ENCODE measurements at regions not wholly inside any gene's neighbourhood (a gene's known extent, or its start where the extent isn't known, plus 50 kb on each side); places are given as distances from the start of the nearest gene placed in this dataset.

DNA sequence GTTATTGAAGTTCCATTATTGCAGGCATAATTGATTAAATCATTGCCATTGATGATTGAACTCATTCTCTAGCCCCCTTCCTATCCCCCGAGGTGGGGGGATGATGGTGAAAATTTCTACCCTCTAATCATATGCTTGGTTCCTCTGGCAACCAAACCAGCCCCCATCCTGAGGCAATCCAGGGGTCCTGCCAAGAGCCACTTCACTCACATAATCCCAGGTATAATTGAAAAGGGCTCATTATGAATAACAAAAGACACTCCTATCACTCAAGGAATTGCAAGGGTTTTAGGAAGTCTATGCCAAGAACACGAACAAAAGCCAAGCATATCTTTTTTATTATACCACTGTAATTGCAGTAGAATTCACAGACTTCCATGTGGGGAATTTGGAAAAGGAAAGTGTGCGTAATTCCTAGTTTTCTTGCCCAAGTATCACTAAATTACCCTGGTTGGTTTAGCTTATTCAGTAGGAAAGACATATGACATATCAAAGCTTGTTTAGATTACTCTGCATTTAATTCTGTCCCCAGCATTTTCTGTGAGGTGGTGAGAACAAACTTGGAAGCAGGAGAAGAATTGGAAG is 130.7 kb upstream of the TAF11L2 start:
- Histone ChIP-seq H3K4me1 (ENCODE audit: control insufficient read depth, insufficient read depth, low read length) (peaks cover 10% of the 10 kb centered on the region; the same call in 1 of the 2 replicates), H3K36me3 (ENCODE audit: control insufficient read depth, insufficient read depth, low read length) (no peaks in the 10 kb centered on the region), H3K9me3 (ENCODE audit: control insufficient read depth, insufficient read depth, low read depth, low read length) (no peaks in the 10 kb centered on the region), H3K27ac (ENCODE audit: low read length) (no peak overlapping the region), H3K27me3 (ENCODE audit: control insufficient read depth, insufficient read depth, low read length) (no peaks in the 10 kb centered on the region), H3K4me3 (ENCODE audit: low read depth in 2 of 2, low read length in 2 of 2) (no peak overlapping the region)
- no TSS peak for BruUV-seq (replicated peaks)
- ChIA-PET POLR2A (no interaction called here), CTCF (no interaction called here)
- TF ChIP-seq, protein P1, sequence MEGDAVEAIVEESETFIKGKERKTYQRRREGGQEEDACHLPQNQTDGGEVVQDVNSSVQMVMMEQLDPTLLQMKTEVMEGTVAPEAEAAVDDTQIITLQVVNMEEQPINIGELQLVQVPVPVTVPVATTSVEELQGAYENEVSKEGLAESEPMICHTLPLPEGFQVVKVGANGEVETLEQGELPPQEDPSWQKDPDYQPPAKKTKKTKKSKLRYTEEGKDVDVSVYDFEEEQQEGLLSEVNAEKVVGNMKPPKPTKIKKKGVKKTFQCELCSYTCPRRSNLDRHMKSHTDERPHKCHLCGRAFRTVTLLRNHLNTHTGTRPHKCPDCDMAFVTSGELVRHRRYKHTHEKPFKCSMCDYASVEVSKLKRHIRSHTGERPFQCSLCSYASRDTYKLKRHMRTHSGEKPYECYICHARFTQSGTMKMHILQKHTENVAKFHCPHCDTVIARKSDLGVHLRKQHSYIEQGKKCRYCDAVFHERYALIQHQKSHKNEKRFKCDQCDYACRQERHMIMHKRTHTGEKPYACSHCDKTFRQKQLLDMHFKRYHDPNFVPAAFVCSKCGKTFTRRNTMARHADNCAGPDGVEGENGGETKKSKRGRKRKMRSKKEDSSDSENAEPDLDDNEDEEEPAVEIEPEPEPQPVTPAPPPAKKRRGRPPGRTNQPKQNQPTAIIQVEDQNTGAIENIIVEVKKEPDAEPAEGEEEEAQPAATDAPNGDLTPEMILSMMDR (IDR thresholded peaks at IDR 0.05), result no peak
- TF ChIP-seq, protein P2, sequence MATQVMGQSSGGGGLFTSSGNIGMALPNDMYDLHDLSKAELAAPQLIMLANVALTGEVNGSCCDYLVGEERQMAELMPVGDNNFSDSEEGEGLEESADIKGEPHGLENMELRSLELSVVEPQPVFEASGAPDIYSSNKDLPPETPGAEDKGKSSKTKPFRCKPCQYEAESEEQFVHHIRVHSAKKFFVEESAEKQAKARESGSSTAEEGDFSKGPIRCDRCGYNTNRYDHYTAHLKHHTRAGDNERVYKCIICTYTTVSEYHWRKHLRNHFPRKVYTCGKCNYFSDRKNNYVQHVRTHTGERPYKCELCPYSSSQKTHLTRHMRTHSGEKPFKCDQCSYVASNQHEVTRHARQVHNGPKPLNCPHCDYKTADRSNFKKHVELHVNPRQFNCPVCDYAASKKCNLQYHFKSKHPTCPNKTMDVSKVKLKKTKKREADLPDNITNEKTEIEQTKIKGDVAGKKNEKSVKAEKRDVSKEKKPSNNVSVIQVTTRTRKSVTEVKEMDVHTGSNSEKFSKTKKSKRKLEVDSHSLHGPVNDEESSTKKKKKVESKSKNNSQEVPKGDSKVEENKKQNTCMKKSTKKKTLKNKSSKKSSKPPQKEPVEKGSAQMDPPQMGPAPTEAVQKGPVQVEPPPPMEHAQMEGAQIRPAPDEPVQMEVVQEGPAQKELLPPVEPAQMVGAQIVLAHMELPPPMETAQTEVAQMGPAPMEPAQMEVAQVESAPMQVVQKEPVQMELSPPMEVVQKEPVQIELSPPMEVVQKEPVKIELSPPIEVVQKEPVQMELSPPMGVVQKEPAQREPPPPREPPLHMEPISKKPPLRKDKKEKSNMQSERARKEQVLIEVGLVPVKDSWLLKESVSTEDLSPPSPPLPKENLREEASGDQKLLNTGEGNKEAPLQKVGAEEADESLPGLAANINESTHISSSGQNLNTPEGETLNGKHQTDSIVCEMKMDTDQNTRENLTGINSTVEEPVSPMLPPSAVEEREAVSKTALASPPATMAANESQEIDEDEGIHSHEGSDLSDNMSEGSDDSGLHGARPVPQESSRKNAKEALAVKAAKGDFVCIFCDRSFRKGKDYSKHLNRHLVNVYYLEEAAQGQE (IDR thresholded peaks at IDR 0.05; ENCODE audit: insufficient read depth in 1 of 2, low read depth in 2 of 2, low read length in 1 of 2), result no peak
- TF ChIP-seq TCF7L2 (IDR thresholded peaks at IDR 0.05; ENCODE audit: low read depth, low read length), result no peak
- intact Hi-C loops (cut with micrococcal nuclease; ENCODE audit: unreplicated experiment) (no loop called here), in situ Hi-C loops (cut with HindIII; ENCODE audit: low pct_unique_long_range_greater_than_20kb, low sequenced_read_pairs) (no loop called here)
- no peak for ATAC-seq
- no peak for DNase-seq (ENCODE audit: low read depth, low spot score)

DNA sequence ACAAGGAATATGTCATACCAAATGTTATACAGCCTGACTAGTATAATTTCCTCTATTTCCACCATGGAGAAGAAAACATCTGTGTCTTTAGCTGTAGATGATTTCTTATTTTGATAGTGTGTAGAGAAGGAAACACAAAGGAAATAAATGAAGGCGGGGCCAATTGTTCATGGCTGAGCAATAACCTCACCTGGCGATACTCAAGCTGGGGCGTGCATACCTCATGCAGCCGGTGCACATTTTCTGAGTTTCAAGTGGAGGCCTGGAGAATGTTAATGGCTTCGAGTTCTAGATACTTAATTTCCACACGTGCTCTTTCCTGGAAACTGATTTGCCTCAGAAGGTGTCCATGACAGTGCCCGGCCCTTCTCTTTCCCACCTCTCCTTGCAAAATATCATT is 127.4 kb upstream of the TAF11L2 start:
- DNase-seq (ENCODE audit: low read depth, low spot score), result no peak
- Histone ChIP-seq H3K4me3 (ENCODE audit: low read depth in 2 of 2, low read length in 2 of 2) (no peak overlapping the region), H3K27ac (ENCODE audit: low read length) (no peak overlapping the region), H3K9me3 (ENCODE audit: control insufficient read depth, insufficient read depth, low read depth, low read length) (no peaks in the 10 kb centered on the region), H3K36me3 (ENCODE audit: control insufficient read depth, insufficient read depth, low read length) (no peaks in the 10 kb centered on the region), H3K27me3 (ENCODE audit: control insufficient read depth, insufficient read depth, low read length) (no peaks in the 10 kb centered on the region), H3K4me1 (ENCODE audit: control insufficient read depth, insufficient read depth, low read length) (peaks cover 8% of the 10 kb centered on the region; the same call in 1 of the 2 replicates)
- POLR2A ChIA-PET, result no interaction called here
- CTCF ChIA-PET, result no interaction called here
- in situ Hi-C loops (cut with HindIII; ENCODE audit: low pct_unique_long_range_greater_than_20kb, low sequenced_read_pairs), result no loop called here
- no peak for ATAC-seq
- intact Hi-C loops (cut with micrococcal nuclease; ENCODE audit: unreplicated experiment), result no loop called here
- TF ChIP-seq POLR2AphosphoS5 (IDR thresholded peaks at IDR 0.05; ENCODE audit: low read depth, low read length) (no peak), TCF7L2 (IDR thresholded peaks at IDR 0.05; ENCODE audit: low read depth, low read length) (no peak)
- TF ChIP-seq, protein P2 (IDR thresholded peaks at IDR 0.05; ENCODE audit: insufficient read depth in 1 of 2, low read depth in 2 of 2, low read length in 1 of 2), result no peak
- no TSS peak for BruUV-seq (replicated peaks)

Measured in Panc1 (cell line).